ENCODE measurements at regions not wholly inside any gene's neighbourhood (a gene's known extent, or its start where the extent isn't known, plus 50 kb on each side); places are given as distances from the start of the nearest gene placed in this dataset.

- WGBS (ENCODE audit: insufficient coverage, insufficient replicate concordance, low lambda C conversion rate, missing lambda C conversion rate) = 0% methylated on average over 2 of the region's 2 CpGs
- in situ Hi-C loops (cut with MboI) = no loop called here
Observed at GRCh38 chr19:27822336-27822735, 1390.6 kb downstream of the UQCRFS1 start.

More at GRCh38 chr19:27822336-27822735, 1390.6 kb downstream of the UQCRFS1 start:
- Histone ChIP-seq H3K27ac (ENCODE audit: control insufficient read depth, insufficient read depth) (no peak overlapping the region), H3K4me3 (no peak overlapping the region), H3K27me3 (replicated peaks in 1 of 2; ENCODE audit: control insufficient read depth in 2 of 2, insufficient read depth in 2 of 2, low read length in 1 of 2) (no peaks in the 10 kb centered on the region), H3K4me2 (ENCODE audit: control insufficient read depth, insufficient read depth) (no peak overlapping the region), H4K20me1 (ENCODE audit: control insufficient read depth, insufficient read depth) (no peaks in the 10 kb centered on the region), H3K9ac (ENCODE audit: control insufficient read depth, insufficient read depth, low read length) (no peak overlapping the region), H3K36me3 (ENCODE audit: control insufficient read depth in 2 of 2, insufficient read depth in 2 of 2, low read length in 1 of 2) (no peaks in the 10 kb centered on the region), H3K9me3 (replicated peaks; ENCODE audit: control insufficient read depth, insufficient read depth, low read length) (no peaks in the 10 kb centered on the region; the same call in 2 of the 3 replicates), H3K79me2 (ENCODE audit: control insufficient read depth, insufficient read depth, low read length) (no peaks in the 10 kb centered on the region), H3K4me1 (ENCODE audit: control insufficient read depth, insufficient read depth, low read length) (no peaks in the 10 kb centered on the region), H2AFZ (ENCODE audit: control insufficient read depth, low read depth, low read length) (no peak overlapping the region)
- DNase-seq (ENCODE audit: low read depth, low spot score) (no peak), FAIRE-seq (no peak), ATAC-seq (no peak)
- ChIA-PET RAD21 (ENCODE audit: unreplicated experiment) (no interaction called here), POLR2A (no interaction called here), CTCF (no interaction called here), SMC1A (ENCODE audit: uncharacterized antibody, unreplicated experiment) (interaction anchor here (1.0 kb wide), 1 partner anchor 14 kb away, joined by 3 read pairs; no protein-coding TSS in a partner anchor)
- TF ChIP-seq IKZF2 (IDR thresholded peaks at IDR 0.05) = no peak
- TF ChIP-seq NFIC (IDR thresholded peaks at IDR 0.05; ENCODE audit: low read depth, low read length) = no peak
- TF ChIP-seq HDAC2 (IDR thresholded peaks at IDR 0.05) = no peak
- no peak for TF ChIP-seq TAF1 (IDR thresholded peaks at IDR 0.05; ENCODE audit: borderline replicate concordance, low read depth, low read length)
- no peak for TF ChIP-seq RCOR1 (conservative IDR thresholded peaks at IDR 0.05; ENCODE audit: low read depth, low read length)
- no peak for TF ChIP-seq BCLAF1 (IDR thresholded peaks at IDR 0.05)
- no peak for TF ChIP-seq TARDBP (IDR thresholded peaks at IDR 0.05; ENCODE audit: borderline replicate concordance)
- no peak for TF ChIP-seq SREBF1 (IDR thresholded peaks at IDR 0.05; ENCODE audit: low read length)
- TF ChIP-seq REST (IDR thresholded peaks at IDR 0.05; ENCODE audit: low read depth, low read length) = no peak
- TF ChIP-seq RBBP5 (conservative IDR thresholded peaks at IDR 0.05) = no peak
- TF ChIP-seq POLR2AphosphoS2 (IDR thresholded peaks at IDR 0.05; ENCODE audit: low read depth, low read length) = no peak
- TF ChIP-seq, protein P1, sequence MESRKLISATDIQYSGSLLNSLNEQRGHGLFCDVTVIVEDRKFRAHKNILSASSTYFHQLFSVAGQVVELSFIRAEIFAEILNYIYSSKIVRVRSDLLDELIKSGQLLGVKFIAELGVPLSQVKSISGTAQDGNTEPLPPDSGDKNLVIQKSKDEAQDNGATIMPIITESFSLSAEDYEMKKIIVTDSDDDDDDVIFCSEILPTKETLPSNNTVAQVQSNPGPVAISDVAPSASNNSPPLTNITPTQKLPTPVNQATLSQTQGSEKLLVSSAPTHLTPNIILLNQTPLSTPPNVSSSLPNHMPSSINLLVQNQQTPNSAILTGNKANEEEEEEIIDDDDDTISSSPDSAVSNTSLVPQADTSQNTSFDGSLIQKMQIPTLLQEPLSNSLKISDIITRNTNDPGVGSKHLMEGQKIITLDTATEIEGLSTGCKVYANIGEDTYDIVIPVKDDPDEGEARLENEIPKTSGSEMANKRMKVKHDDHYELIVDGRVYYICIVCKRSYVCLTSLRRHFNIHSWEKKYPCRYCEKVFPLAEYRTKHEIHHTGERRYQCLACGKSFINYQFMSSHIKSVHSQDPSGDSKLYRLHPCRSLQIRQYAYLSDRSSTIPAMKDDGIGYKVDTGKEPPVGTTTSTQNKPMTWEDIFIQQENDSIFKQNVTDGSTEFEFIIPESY (IDR thresholded peaks at IDR 0.05) = no peak
- TF ChIP-seq, protein P2, sequence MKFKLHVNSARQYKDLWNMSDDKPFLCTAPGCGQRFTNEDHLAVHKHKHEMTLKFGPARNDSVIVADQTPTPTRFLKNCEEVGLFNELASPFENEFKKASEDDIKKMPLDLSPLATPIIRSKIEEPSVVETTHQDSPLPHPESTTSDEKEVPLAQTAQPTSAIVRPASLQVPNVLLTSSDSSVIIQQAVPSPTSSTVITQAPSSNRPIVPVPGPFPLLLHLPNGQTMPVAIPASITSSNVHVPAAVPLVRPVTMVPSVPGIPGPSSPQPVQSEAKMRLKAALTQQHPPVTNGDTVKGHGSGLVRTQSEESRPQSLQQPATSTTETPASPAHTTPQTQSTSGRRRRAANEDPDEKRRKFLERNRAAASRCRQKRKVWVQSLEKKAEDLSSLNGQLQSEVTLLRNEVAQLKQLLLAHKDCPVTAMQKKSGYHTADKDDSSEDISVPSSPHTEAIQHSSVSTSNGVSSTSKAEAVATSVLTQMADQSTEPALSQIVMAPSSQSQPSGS (IDR thresholded peaks at IDR 0.05; ENCODE audit: low read length) = no peak
- TF ChIP-seq MTA3 (IDR thresholded peaks at IDR 0.05; ENCODE audit: borderline replicate concordance, low read length) = no peak
- TF ChIP-seq BCL11A (IDR thresholded peaks at IDR 0.05; ENCODE audit: low read depth, low read length) = no peak
- TF ChIP-seq ZNF384 (IDR thresholded peaks at IDR 0.05; ENCODE audit: borderline replicate concordance, low read depth, low read length) = no peak
- no peak for TF ChIP-seq JUNB (IDR thresholded peaks at IDR 0.05)
- intact Hi-C loops (cut with micrococcal nuclease; ENCODE audit: unreplicated experiment) = no loop called here
- BruUV-seq (replicated peaks) = no TSS peak
